CD4-positive, alpha-beta T cell treated with Interferon alpha-2 for 1 hour (primary cell): ENCODE measurements at regions not wholly inside any gene's neighbourhood (a gene's known extent, or its start where the extent isn't known, plus 50 kb on each side); places are given as distances from the start of the nearest gene placed in this dataset.

Source experiments
- DNase-seq, 2 donors: peaks; one replicate each; pipeline ENCODE4 v3.0.0-alpha.2; 2020 to 2022

- DNase-seq = no peak
Measured at GRCh38 chr6:145305670-145306069, 429.6 kb downstream of the EPM2A start.

DNA sequence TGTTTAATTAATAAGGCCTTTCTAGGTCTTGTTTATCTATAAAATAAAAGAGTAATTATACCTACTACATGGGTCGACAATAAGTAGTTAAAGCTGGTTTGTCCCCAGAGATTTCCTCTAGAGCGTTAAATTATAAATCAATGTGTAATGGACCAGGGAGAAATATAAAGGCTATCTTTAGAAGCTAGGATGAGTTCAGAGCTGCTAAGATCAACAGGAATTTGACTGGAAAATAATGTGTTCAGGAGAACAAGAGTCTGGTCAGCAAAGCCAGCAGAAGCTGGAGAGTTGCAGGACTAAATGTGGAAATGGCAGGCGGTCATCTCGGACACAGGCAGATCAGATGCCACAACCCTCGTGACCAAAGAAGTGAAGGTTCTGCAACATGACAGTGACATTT is 428.8 kb downstream of the EPM2A start:
- DNase-seq = no peak

DNA sequence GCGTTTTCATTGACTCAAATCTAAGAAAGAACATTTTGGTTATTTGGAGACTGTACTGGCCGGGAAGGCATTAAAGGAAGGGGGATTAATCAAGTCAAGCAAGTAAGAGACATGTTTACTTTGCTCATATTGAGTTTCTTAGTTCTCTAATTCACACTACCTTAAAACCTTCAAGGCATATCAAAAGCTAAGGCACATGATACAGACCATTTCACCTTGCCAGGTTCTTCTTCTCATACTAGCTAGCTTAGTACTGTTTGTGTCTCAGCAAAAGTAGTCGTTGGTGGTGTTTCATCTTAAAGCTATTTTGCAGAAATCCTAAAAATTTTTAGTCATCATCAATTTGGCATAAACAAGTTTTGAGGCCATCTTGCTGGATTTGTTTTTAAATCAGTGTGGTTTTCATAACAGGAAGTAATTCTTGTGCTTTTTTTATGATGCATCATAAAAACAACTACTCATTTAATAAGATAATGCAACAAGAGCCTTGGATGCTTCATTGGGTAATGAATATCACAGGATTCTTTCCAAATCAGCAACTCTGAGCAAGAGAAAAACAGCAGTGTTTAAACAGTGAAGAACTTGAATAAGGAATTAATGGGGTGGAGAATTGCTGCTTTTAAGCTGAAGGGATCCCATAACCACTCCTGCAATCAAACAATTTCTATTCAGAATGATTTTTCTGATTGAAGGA is 425.3 kb downstream of the EPM2A start:
- no peak for DNase-seq

GRCh38 chr6:145312481-145312880 is 422.8 kb downstream of the EPM2A start:
- no peak for DNase-seq

GRCh38 chr6:145313041-145313855 is 422.1 kb downstream of the EPM2A start:
- no peak for DNase-seq

- DNase-seq = no peak
Measured at GRCh38 chr6:145315982-145316600, 419.2 kb downstream of the EPM2A start.

DNA sequence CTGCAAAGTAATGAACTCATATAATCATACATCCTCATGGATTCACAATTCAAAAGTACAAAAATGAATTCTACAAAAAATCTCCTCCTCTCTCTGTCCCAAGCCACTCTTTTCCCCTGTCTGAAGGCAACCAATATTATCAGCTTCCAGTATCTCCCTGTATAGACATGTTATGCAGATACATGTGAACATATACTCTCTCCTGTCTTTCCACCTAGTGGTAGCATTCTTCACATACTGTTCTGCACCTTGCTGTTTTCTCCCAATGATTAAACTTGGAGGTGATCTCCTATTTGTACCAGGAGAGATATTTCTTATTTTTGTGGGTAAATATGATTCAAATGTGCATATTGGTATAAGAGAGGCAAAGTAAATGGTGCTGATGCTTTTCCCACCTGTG is 416.4 kb downstream of the EPM2A start:
- no peak for DNase-seq

DNA sequence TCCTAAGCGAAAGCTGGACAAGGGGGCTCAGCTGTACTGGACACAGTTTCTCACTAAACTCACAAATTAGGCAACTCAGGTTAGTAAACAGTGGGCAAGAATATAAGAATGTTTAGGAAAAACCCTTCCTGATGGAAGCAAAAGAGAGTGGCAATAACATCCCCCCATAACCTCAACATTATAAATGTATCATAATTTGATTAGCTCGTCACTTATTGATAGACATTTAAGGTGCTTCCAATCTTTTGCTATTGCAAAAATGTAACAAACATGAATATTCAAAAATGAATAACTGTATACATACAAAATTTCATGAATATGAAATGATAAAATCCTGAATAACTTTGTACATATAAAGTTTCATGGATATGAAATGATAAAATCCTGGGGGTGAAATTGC is 415.7 kb downstream of the EPM2A start:
- DNase-seq = no peak

DNA sequence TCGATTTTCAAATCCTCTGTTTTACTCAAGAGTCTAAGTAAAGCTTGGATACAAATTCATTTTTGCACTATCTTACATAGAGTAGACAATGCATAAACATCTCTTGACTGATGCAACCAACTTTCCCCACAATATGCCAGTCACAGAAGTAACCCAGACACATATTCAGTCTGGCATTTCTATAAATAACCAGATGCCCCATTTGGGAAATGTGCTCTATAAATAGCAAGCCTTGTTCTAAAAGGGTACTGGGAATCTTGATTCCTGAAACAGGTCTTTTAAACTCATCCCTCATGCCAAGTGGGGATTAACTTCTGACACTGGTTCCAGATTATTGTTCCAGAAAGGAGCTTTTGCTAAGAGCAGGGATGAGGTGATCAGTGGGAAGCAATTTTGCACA is 411.7 kb downstream of the EPM2A start:
- DNase-seq = no peak

GRCh38 chr6:145327586-145327985 is 407.7 kb downstream of the EPM2A start:
- no peak for DNase-seq

DNA sequence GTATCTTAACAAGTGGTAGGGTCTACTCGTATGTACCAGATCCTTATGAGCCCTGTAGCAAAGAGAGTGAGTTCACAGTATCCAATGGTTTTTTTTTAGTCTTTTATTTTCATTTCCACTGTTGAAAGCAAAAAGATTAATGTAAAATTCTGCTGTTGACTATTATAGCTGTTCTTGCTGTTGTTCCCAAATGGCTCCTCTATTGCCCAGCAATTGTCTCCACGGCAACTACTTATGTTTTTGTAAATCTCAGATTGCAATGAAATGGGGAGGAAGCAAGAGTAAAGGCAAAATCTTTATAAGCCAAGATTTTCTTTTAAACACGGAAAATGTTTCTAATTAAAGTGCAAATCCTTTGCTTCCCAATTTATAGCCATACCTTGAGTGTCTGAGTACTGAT is 406.1 kb downstream of the EPM2A start:
- no peak for DNase-seq

GRCh38 chr6:145331066-145331465 is 404.3 kb downstream of the EPM2A start:
- no peak for DNase-seq

GRCh38 chr6:145332011-145332410 is 403.3 kb downstream of the EPM2A start:
- no peak for DNase-seq

- no peak for DNase-seq
Measured at GRCh38 chr6:145336119-145336518, 399.2 kb downstream of the EPM2A start.

- DNase-seq = no peak
Measured at GRCh38 chr6:145339089-145339488, 396.2 kb downstream of the EPM2A start.

DNA sequence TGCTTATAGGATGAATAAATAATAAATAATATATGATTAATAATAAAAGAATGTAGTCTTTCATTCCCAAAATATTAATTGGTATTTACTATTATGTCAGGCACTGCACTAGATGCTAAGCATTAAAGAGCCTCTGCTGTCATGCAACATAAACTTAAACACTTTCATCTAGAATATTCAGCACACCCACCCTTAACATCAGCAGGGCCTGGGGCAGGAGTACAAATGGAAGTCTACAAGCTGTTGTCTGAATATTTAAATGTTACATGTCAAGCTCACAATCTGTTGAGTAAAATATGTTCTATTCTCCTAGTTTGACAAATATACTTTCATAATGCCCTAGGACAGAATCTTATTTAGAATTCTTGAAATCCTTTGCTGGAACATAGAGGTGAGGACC is 395.1 kb downstream of the EPM2A start:
- no peak for DNase-seq

DNA sequence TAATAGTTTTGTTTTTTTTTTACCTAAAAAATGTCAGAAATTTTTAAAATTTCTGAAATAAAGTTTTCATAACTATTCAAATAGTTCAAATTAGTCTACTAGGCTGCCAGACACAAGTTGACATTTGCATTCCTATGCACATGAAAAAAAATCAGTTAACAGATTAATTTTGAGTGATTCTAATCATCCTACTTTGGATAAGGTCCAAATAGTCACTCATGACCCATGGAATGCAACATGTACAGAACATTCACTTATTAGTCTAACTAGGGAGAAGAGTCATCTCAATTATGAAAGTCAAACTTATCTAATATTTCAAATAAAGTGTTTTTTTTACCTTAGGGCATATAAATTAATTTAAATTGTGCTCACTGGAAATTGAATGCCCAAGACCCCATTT is 390.2 kb downstream of the EPM2A start:
- no peak for DNase-seq

- DNase-seq = no peak
Measured at GRCh38 chr6:145347216-145347615, 388.1 kb downstream of the EPM2A start.

- DNase-seq = no peak
Measured at GRCh38 chr6:145349950-145350510, 385.3 kb downstream of the EPM2A start.

DNA sequence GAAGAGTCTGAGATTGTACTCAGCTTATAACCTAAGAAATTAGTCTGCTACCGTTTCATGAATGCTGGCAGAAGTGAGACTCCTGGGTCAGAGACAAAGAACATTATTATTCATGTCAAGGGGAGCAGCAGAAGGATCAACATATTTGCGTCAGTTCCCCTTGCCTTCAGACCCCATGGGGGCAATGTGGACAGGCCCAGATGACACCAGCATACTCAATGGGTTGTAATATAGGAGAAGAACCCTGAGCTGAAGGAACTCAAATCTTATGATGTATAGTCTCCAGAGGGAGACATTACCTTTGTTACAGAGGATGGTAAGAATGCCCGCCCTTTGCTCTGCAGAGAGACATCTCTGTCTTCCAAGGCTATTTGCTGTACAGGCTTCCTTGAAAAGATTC is 384.4 kb downstream of the EPM2A start:
- no peak for DNase-seq

DNA sequence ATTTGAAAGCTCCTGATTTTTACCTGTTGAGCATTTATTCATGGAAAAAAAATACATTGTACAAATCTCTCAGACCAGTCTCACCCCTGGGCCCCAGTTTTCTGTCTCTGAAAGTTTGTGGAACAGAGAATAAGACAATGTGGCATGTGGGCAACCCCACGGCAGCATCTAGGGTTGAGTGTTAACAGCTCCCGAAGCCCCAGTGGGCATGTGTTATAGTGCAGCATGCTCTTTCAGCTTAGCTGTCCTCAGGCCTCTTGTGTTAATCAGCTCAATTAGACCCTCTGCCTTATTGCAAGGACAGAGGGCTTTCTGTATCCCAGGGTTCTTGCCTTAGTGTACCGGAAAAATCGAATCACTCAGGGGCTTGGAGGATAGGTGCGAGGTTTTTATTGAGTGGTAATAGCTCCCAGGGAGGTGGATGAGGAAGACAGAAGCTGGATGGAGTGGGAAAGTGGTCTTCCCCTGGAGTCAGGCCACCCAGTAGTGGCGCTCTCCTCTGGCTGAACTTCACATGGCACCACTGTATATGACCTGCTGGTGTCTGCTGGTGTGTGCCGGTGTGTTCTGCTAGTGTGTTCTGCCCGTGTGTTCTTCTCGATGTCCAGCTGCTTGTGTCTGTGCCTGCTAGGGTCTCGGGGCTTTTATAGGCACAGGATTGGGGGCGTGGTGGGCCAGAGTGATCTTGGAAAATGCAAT is 382.8 kb downstream of the EPM2A start:
- no peak for DNase-seq

GRCh38 chr6:145360865-145361264 is 374.5 kb downstream of the EPM2A start:
- DNase-seq = no peak

DNA sequence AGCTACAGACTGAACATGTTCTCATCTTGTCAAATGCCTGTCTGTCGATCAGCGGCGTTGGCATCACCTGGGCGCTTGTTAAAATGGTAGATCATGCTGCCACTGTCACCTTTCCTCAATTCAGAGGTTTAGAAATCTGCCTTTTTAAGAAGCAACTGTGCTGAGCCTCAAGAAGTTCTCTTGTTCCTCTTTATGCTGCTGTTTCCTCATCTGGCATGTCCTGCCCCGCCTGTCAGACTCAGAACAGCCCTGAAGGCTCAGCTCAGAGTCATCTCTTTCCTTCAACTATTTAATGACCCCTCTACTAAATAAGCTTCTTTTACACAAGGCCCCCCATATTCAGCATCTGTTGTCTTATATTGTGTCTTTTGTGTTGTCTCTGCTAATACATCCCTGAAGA is 368.2 kb downstream of the EPM2A start:
- no peak for DNase-seq
